KMS-11 (cell line): ENCODE measurements at regions not wholly inside any gene's neighbourhood (a gene's known extent, or its start where the extent isn't known, plus 50 kb on each side); places are given as distances from the start of the nearest gene placed in this dataset.
"Not testable (repeated sequence)": the region's sequence is repeated elsewhere in the genome, so short reads cannot be mapped to it uniquely, and the experiment has no call there.

Experiments
- H2AFZ ChIP-seq: fragments of 200-600 bp; sonication (generic); 2 replicates; pipeline ENCODE4 v1.6.1; 2016; ENCODE audit warnings: antibody characterized with exemption, mixed run types, low read depth
- H3K27ac ChIP-seq: fragments of 200-600 bp; sonication (generic); 2 replicates; pipeline ENCODE4 v1.6.1; 2016; ENCODE audit warnings: mild to moderate bottlenecking, mixed run types
- H3K27me3 ChIP-seq: fragments of 200-600 bp; sonication (generic); 2 replicates; pipeline ENCODE4 v1.6.1; 2017; ENCODE audit warnings: mild to moderate bottlenecking, low read depth, mixed run types, moderate library complexity; ENCODE audit not compliant: insufficient read depth
- H3K36me3 ChIP-seq: fragments of 200-600 bp; sonication (generic); 2 replicates; pipeline ENCODE4 v1.6.1; 2017; ENCODE audit warnings: mild to moderate bottlenecking, mixed run types; ENCODE audit not compliant: insufficient read depth
- H3K4me1 ChIP-seq: fragments of 200-600 bp; sonication (generic); 2 replicates; pipeline ENCODE4 v1.6.1; 2016; ENCODE audit warnings: mild to moderate bottlenecking, low read depth, mixed run types; ENCODE audit not compliant: poor library complexity, severe bottlenecking
- H3K4me2 ChIP-seq: fragments of 200-600 bp; sonication (generic); 2 replicates; pipeline ENCODE4 v1.7.0; 2016; ENCODE audit warnings: mild to moderate bottlenecking, mixed run types
- H3K4me3 ChIP-seq: fragments of 200-600 bp; sonication (generic); IDR thresholded peaks from 2 replicates; pipeline ENCODE4 v1.6.1; 2017; ENCODE audit warnings: low read depth, low read length, mixed read lengths; ENCODE audit not compliant: insufficient read depth
- H3K79me2 ChIP-seq: fragments of 200-600 bp; sonication (generic); 2 replicates; pipeline ENCODE4 v1.6.1; 2016; ENCODE audit warnings: low read depth, mixed run types; ENCODE audit not compliant: insufficient read depth
- H3K9ac ChIP-seq: fragments of 200-600 bp; sonication (generic); 2 replicates; pipeline ENCODE4 v1.6.1; 2016; ENCODE audit warnings: mild to moderate bottlenecking, mixed run types
- H4K20me1 ChIP-seq: fragments of 200-600 bp; sonication (generic); 2 replicates; pipeline ENCODE4 v1.6.1; 2016; ENCODE audit warnings: mild to moderate bottlenecking, mixed run types; ENCODE audit not compliant: insufficient read depth
- CTCF ChIP-seq: fragments of 200-600 bp; sonication (generic); conservative IDR thresholded peaks from 2 replicates; pipeline ENCODE4 v1.6.1; 2017; ENCODE audit warnings: low read depth, mild to moderate bottlenecking, antibody characterized with exemption, low read length, moderate library complexity, mixed read lengths

GRCh38 chr4:63090641-63091040 lies 1318.6 kb downstream of the TECRL start:
- no peaks in the 10 kb centered on the region for H3K36me3 ChIP-seq

GRCh38 chr4:63085091-63085490 lies 1324.2 kb downstream of the TECRL start:
- H3K4me1 ChIP-seq = no peaks in the 10 kb centered on the region
- H4K20me1 ChIP-seq = no peaks in the 10 kb centered on the region
- no peak overlapping the region for H2AFZ ChIP-seq
- H3K4me2 ChIP-seq = no peak overlapping the region
- no peak overlapping the region for H3K27ac ChIP-seq
- no peaks in the 10 kb centered on the region for H3K79me2 ChIP-seq
- TF ChIP-seq CTCF = no peak
- no peak overlapping the region for H3K9ac ChIP-seq
- no peaks in the 10 kb centered on the region for H3K36me3 ChIP-seq
- H3K27me3 ChIP-seq = no peaks in the 10 kb centered on the region
- no peak overlapping the region for H3K4me3 ChIP-seq

More at GRCh38 chr4:63090641-63091040, 1318.6 kb downstream of the TECRL start:
- Histone ChIP-seq H3K4me1 (no peaks in the 10 kb centered on the region), H3K79me2 (no peaks in the 10 kb centered on the region), H3K27me3 (no peaks in the 10 kb centered on the region), H3K4me2 (no peak overlapping the region), H3K4me3 (no peak overlapping the region), H2AFZ (no peak overlapping the region), H3K9ac (no peak overlapping the region), H4K20me1 (no peaks in the 10 kb centered on the region), H3K27ac (no peak overlapping the region)
- TF ChIP-seq CTCF = no peak

- Histone ChIP-seq H3K4me3 (no peak overlapping the region), H4K20me1 (no peaks in the 10 kb centered on the region), H2AFZ (no peak overlapping the region), H3K27me3 (no peaks in the 10 kb centered on the region), H3K79me2 (no peaks in the 10 kb centered on the region), H3K4me2 (no peak overlapping the region), H3K27ac (no peak overlapping the region), H3K9ac (no peak overlapping the region), H3K36me3 (no peaks in the 10 kb centered on the region), H3K4me1 (no peaks in the 10 kb centered on the region)
- TF ChIP-seq CTCF = no peak
These were observed 1328.3 kb downstream of the TECRL start for GRCh38 chr4:63080934-63081333.

GRCh38 chr4:63063760-63064159 lies 1345.5 kb downstream of the TECRL start:
- Histone ChIP-seq H3K4me3 (no peak overlapping the region), H3K36me3 (no peaks in the 10 kb centered on the region), H3K9ac (no peak overlapping the region), H3K4me2 (no peak overlapping the region), H3K27ac (no peak overlapping the region), H3K79me2 (no peaks in the 10 kb centered on the region), H4K20me1 (no peaks in the 10 kb centered on the region), H3K4me1 (no peaks in the 10 kb centered on the region), H3K27me3 (no peaks in the 10 kb centered on the region), H2AFZ (no peak overlapping the region)
- TF ChIP-seq CTCF = no peak

GRCh38 chr4:63062891-63063290 lies 1346.4 kb downstream of the TECRL start:
- not testable (repeated sequence) for H3K27ac ChIP-seq, H3K9ac ChIP-seq, H3K27me3 ChIP-seq, H3K79me2 ChIP-seq, H3K4me1 ChIP-seq, H3K4me3 ChIP-seq, H4K20me1 ChIP-seq, H3K4me2 ChIP-seq, H3K36me3 ChIP-seq, H2AFZ ChIP-seq
